Activated T-helper 2 cell treated with anti-CD3 and anti-CD28 coated beads, Interferon-gamma antibody, Interleukin-2, Interleukin-4, amounts not matched to agents 10 μg/mL and 5 μg/mL and 100 μg/mL, durations not matched to agents 14 hours and 24 hours and 36 hours (primary cell): ENCODE measurements at regions not wholly inside any gene's neighbourhood (a gene's known extent, or its start where the extent isn't known, plus 50 kb on each side); places are given as distances from the start of the nearest gene placed in this dataset.

ENCODE experiments used
- DNase-seq: peaks from one replicate; pipeline ENCODE4 v3.0.0; 2021; ENCODE audit warnings: low spot score
- H3K27ac Mint-ChIP-seq: one replicate; pipeline ENCODE4 v1.8.0; 2021; ENCODE audit warnings: mixed read lengths
- H3K27me3 Mint-ChIP-seq: one replicate; pipeline ENCODE4 v1.8.0; 2021; ENCODE audit warnings: low read depth, mixed read lengths
- H3K36me3 Mint-ChIP-seq: one replicate; pipeline ENCODE4 v1.8.0; 2021; ENCODE audit warnings: low read depth, mixed read lengths
- H3K4me1 Mint-ChIP-seq: one replicate; pipeline ENCODE4 v1.8.0; 2021; ENCODE audit warnings: low read depth, mixed read lengths
- H3K4me3 Mint-ChIP-seq: one replicate; pipeline ENCODE4 v1.8.0; 2021; ENCODE audit warnings: low read depth, mild to moderate bottlenecking, moderate library complexity, mixed read lengths
- H3K9me3 Mint-ChIP-seq: one replicate; pipeline ENCODE4 v1.8.0; 2021; ENCODE audit warnings: mixed read lengths
- intact Hi-C: fragments of 100-400 bp; cut with micrococcal nuclease; formaldehyde crosslinking; loops from one replicate; pipeline ENCODE4 v1.15.1; 2023

DNA sequence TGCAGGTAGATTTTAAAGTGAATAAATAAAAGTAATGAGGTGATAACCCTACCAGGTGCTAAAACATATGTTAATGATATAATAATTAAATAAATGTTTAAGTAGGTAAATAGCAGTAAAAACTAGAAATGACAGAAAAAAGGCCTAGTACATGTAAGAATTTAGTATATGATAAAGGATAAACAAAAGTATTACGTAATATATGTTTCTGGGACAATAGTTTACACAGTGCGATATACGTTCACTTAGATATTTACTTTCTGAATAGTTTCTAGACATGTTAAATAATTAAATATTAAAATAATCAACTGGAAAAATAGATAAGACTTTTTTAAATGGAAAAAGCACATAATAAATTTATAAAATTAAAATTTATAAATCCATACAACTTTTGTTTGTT lies 340.9 kb downstream of the LIG4 start:
- peaks cover 6% of the 10 kb centered on the region for H3K27me3 Mint-ChIP-seq
- DNase-seq = no peak
- H3K4me3 Mint-ChIP-seq = no peak overlapping the region
- no peaks in the 10 kb centered on the region for H3K9me3 Mint-ChIP-seq
- H3K27ac Mint-ChIP-seq = no peak overlapping the region
- intact Hi-C loops = no loop called here
- no peaks in the 10 kb centered on the region for H3K4me1 Mint-ChIP-seq
- no peaks in the 10 kb centered on the region for H3K36me3 Mint-ChIP-seq

GRCh38 chr13:107873926-107874325 lies 341.4 kb downstream of the LIG4 start:
- DNase-seq = no peak
- intact Hi-C loops = no loop called here
- Mint-ChIP-seq H3K36me3 (no peaks in the 10 kb centered on the region), H3K4me3 (no peak overlapping the region), H3K9me3 (no peaks in the 10 kb centered on the region), H3K4me1 (no peaks in the 10 kb centered on the region), H3K27me3 (peaks cover 6% of the 10 kb centered on the region), H3K27ac (no peak overlapping the region)

DNA sequence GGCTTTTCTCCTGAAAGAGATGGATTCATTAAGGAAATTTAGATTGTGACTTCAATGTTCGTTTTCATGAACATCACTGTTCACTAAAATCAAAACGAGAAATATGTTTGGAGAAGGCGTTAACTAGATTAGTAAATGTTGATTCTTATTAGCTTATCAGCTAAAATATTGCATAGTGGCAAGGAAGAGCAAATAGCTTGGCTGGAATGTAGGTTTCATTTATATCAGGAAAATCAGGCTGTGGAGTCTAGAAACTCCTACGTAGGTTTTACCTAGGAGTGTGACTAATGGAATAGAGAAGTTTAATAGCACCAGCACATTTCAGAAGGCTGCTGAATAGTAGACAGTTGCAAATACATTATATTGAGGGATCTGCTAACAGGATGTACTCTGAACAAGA lies 344.9 kb downstream of the LIG4 start:
- Mint-ChIP-seq H3K4me1 (no peaks in the 10 kb centered on the region), H3K9me3 (no peaks in the 10 kb centered on the region)
- DNase-seq = no peak

DNA sequence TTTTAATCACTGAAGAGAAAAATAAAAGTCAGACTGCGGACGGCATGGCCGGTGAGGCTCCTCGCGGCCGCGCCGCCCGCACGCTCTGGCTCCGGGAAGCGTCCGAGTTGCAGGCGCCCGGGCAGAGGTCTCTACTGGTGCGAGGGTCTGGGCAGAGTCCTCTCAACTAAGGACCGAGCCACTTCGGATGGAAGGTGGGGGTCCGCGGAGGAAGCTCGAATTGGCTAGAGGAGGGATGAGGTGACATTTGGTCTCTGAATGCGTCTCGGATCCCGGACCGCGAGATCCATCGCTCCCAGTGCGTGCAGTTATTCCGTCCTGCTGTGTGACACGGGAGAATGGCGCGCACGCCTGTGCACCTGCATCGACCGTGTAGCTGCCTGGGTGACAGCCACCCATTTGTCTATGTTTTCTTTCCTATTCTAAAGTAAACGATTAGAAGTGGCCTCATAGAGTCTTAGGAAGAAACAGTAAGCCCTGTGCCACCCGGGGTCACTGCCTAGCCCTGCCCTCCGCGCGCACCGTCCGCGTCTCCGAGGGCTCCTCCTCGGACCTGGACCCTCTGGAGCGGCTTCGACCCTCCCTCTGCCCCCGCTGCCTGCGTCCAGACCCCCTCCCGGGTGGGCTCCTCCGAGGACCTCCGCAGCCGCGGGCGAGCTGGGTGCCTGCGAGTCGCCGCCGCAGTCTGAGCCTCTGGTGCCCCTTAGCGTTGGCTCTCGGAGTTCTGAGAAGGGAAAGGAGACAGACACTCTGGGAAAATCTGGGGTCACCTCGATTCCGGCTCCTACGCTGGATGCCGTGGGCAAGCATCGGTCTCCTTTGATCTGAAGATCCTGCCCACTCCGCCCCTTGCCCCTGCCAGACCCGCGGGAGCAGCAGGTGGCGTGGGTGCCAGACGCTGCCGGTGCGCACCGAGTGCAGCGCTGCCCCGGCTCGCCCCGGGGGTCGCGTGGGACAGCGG lies 347.4 kb downstream of the LIG4 start:
- no peak overlapping the region for H3K27ac Mint-ChIP-seq
- peaks cover 31% of the 10 kb centered on the region for H3K27me3 Mint-ChIP-seq
- H3K36me3 Mint-ChIP-seq = no peaks in the 10 kb centered on the region
- intact Hi-C loops = no loop called here
- H3K4me3 Mint-ChIP-seq = peak overlapping the region; percentile 37
- H3K9me3 Mint-ChIP-seq = no peaks in the 10 kb centered on the region
- no peaks in the 10 kb centered on the region for H3K4me1 Mint-ChIP-seq
- DNase-seq = no peak

More for the DNA sequence above, 344.9 kb downstream of the LIG4 start:
- intact Hi-C loops = no loop called here
- Mint-ChIP-seq H3K36me3 (no peaks in the 10 kb centered on the region), H3K27ac (no peak overlapping the region), H3K27me3 (peaks cover 19% of the 10 kb centered on the region), H3K4me3 (no peak overlapping the region)

- no peaks in the 10 kb centered on the region for H3K4me1 Mint-ChIP-seq
- no peak overlapping the region for H3K4me3 Mint-ChIP-seq
- no peak for DNase-seq
- peaks cover 31% of the 10 kb centered on the region for H3K27me3 Mint-ChIP-seq
- no peak overlapping the region for H3K27ac Mint-ChIP-seq
- H3K9me3 Mint-ChIP-seq = no peaks in the 10 kb centered on the region
- intact Hi-C loops = no loop called here
- H3K36me3 Mint-ChIP-seq = no peaks in the 10 kb centered on the region
These were observed 348.3 kb downstream of the LIG4 start for GRCh38 chr13:107866941-107867623.

- Mint-ChIP-seq H3K4me3 (no peak overlapping the region), H3K4me1 (no peaks in the 10 kb centered on the region), H3K9me3 (no peaks in the 10 kb centered on the region), H3K27ac (no peak overlapping the region), H3K27me3 (peaks cover 31% of the 10 kb centered on the region), H3K36me3 (no peaks in the 10 kb centered on the region)
- DNase-seq = no peak
- intact Hi-C loops = no loop called here
These were observed 349.1 kb downstream of the LIG4 start for GRCh38 chr13:107866032-107866940.

DNA sequence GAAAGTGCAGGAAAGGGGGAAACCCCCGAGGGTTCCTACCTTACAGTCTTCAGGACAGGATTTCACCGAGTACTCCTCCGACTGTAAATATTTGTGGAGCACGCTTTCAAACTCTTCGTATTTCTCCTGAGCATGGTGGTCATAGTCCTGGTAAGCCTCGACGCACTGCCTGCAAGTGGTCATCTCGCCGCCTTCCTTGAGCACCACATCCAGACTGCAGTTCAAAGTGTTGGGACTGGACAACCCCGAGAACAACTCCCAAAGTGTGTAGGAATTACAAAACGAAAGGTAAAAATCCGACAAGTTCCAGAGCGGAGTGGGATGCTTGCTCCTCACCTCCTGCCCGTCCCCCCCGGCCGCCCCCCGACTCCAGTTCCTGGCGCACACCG lies 349.7 kb downstream of the LIG4 start:
- no peak for DNase-seq
- no peak overlapping the region for H3K4me3 Mint-ChIP-seq
- H3K9me3 Mint-ChIP-seq = no peaks in the 10 kb centered on the region
- no peaks in the 10 kb centered on the region for H3K4me1 Mint-ChIP-seq
- H3K36me3 Mint-ChIP-seq = no peaks in the 10 kb centered on the region
- intact Hi-C loops = no loop called here
- no peak overlapping the region for H3K27ac Mint-ChIP-seq
- peaks cover 31% of the 10 kb centered on the region for H3K27me3 Mint-ChIP-seq

GRCh38 chr13:107865318-107865575 lies 350.1 kb downstream of the LIG4 start:
- H3K27ac Mint-ChIP-seq = no peak overlapping the region
- H3K27me3 Mint-ChIP-seq = peaks cover 30% of the 10 kb centered on the region
- DNase-seq = no peak
- no peaks in the 10 kb centered on the region for H3K36me3 Mint-ChIP-seq
- no peaks in the 10 kb centered on the region for H3K9me3 Mint-ChIP-seq
- no peaks in the 10 kb centered on the region for H3K4me1 Mint-ChIP-seq
- intact Hi-C loops = no loop called here
- no peak overlapping the region for H3K4me3 Mint-ChIP-seq

GRCh38 chr13:107864543-107865317 lies 350.6 kb downstream of the LIG4 start:
- Mint-ChIP-seq H3K27me3 (peaks cover 26% of the 10 kb centered on the region), H3K9me3 (no peaks in the 10 kb centered on the region), H3K36me3 (no peaks in the 10 kb centered on the region), H3K27ac (no peak overlapping the region), H3K4me3 (no peak overlapping the region), H3K4me1 (no peaks in the 10 kb centered on the region)
- intact Hi-C loops = no loop called here
- no peak for DNase-seq

- H3K9me3 Mint-ChIP-seq = no peaks in the 10 kb centered on the region
- no peaks in the 10 kb centered on the region for H3K4me1 Mint-ChIP-seq
- peaks cover 11% of the 10 kb centered on the region for H3K27me3 Mint-ChIP-seq
- intact Hi-C loops = no loop called here
- H3K36me3 Mint-ChIP-seq = no peaks in the 10 kb centered on the region
- H3K27ac Mint-ChIP-seq = no peak overlapping the region
- DNase-seq = no peak
- H3K4me3 Mint-ChIP-seq = no peak overlapping the region
These were observed 355.1 kb downstream of the LIG4 start for GRCh38 chr13:107860284-107860683.

- Mint-ChIP-seq H3K36me3 (no peaks in the 10 kb centered on the region), H3K4me3 (no peak overlapping the region), H3K27me3 (no peaks in the 10 kb centered on the region), H3K27ac (no peak overlapping the region), H3K9me3 (no peaks in the 10 kb centered on the region), H3K4me1 (no peaks in the 10 kb centered on the region)
- DNase-seq = no peak
- intact Hi-C loops = no loop called here
These were observed 360.5 kb downstream of the LIG4 start for GRCh38 chr13:107854880-107855279.

DNA sequence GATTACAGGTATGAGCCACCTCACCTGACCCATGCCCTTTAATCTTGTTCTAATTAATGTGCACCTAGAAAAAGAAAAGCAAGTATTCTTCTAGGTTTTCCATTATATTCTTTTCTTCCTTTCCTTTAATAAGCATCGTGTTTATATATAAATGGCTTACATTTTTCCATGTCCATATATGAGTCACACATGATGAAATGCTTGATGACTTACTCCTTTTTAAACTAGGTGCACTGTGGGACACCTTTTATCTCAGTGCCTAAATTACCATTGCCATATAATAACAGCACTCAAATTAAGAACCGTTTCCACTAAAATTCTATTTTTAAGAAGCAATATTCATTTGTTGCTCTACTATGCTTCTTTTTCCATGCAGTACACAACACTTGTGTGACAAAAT lies 363.3 kb downstream of the LIG4 start:
- Mint-ChIP-seq H3K9me3 (no peaks in the 10 kb centered on the region), H3K27me3 (no peaks in the 10 kb centered on the region), H3K4me3 (no peak overlapping the region), H3K4me1 (no peaks in the 10 kb centered on the region), H3K36me3 (no peaks in the 10 kb centered on the region), H3K27ac (no peak overlapping the region)
- intact Hi-C loops = no loop called here
- no peak for DNase-seq
